SK-N-SH (cell line): ENCODE measurements at regions not wholly inside any gene's neighbourhood (a gene's known extent, or its start where the extent isn't known, plus 50 kb on each side); places are given as distances from the start of the nearest gene placed in this dataset.

Source experiments
- CTCF ChIA-PET: fragments of 300-600, 350-600 bp; formaldehyde crosslinking; extraction: SDS; loops from one replicate; lab custom pipeline; 2021; lab: Yijun Ruan, JAX
- POLR2A ChIA-PET: fragments of 350-600 bp; sonication (Branson Sonifier 250); formaldehyde crosslinking; extraction: SDS; loops from one replicate; lab custom pipeline; 2020; ENCODE audit warnings: antibody characterized with exemption, inconsistent platforms; lab: Yijun Ruan, JAX
- DNase-seq: peaks from one replicate; pipeline ENCODE4 v3.0.0; 2012
- H2AFZ ChIP-seq: fragments of 200-600 bp; sonication (generic); 2 replicates; pipeline ENCODE4 v1.8.1; 2016; ENCODE audit warnings: antibody characterized with exemption, mild to moderate bottlenecking, low read depth
- H3F3A ChIP-seq: fragments of 200-600 bp; sonication (generic); replicated peaks from 2 replicates; pipeline ENCODE3; 2016; ENCODE audit warnings: antibody characterized with exemption, mild to moderate bottlenecking; ENCODE audit not compliant: insufficient read depth
- H3K27ac ChIP-seq, 2 experiments: fragments of 200-500 bp in 1 of 2; fragments of 200-600 bp in 1 of 2; sonication (Bioruptor generic) in 1 of 2; sonication (generic), shearing (Covaris generic) in 1 of 2; 2 replicates each; pipeline versions ENCODE4 v1.5.1 to v1.6.1; 2014 to 2016; ENCODE audit warnings: low read depth in 2 of 2, inconsistent platforms in 1 of 2, low read length in 1 of 2, mild to moderate bottlenecking in 1 of 2, mixed read lengths in 1 of 2
- H3K27me3 ChIP-seq: fragments of 200-600 bp; sonication (generic), shearing (Covaris generic); 2 replicates; pipeline ENCODE4 v1.6.1; 2016; ENCODE audit warnings: mixed run types; ENCODE audit not compliant: insufficient read depth
- H3K36me3 ChIP-seq, 2 experiments: fragments of 200-500 bp in 1 of 2; fragments of 200-600 bp in 1 of 2; sonication (Bioruptor generic) in 1 of 2; sonication (generic) in 1 of 2; replicated peaks in 1 of 2; 2 replicates each; pipeline versions ENCODE3 to v1.5.1; 2014 to 2016; ENCODE audit warnings: low read length in 1 of 2, mild to moderate bottlenecking in 1 of 2; ENCODE audit not compliant: insufficient read depth in 2 of 2, control insufficient read depth in 1 of 2
- H3K4me1 ChIP-seq, 2 experiments: fragments of 200-500 bp in 1 of 2; fragments of 200-600 bp in 1 of 2; sonication (Bioruptor generic) in 1 of 2; sonication (generic), shearing (Covaris generic) in 1 of 2; 2 replicates each; pipeline versions ENCODE4 v1.5.1 to v1.6.1; 2014 to 2016; ENCODE audit warnings: low read depth in 1 of 2, low read length in 1 of 2, mixed run types in 1 of 2; ENCODE audit not compliant: insufficient read depth in 2 of 2, control insufficient read depth in 1 of 2
- H3K4me2 ChIP-seq: fragments of 200-600 bp; sonication (generic), shearing (Covaris generic); 2 replicates; pipeline ENCODE4 v1.6.1; 2017; ENCODE audit warnings: mixed run types
- H3K4me3 ChIP-seq, 2 experiments: fragments of 200-500 bp in 1 of 2; fragments of 200-600 bp in 1 of 2; sonication (Bioruptor generic) in 1 of 2; sonication (generic), shearing (Covaris generic) in 1 of 2; 2 replicates each; pipeline versions ENCODE4 v1.5.1 to v1.8.1; 2014 to 2016; ENCODE audit warnings: low read depth in 2 of 2, inconsistent platforms in 1 of 2, low read length in 1 of 2, mild to moderate bottlenecking in 1 of 2, mixed read lengths in 1 of 2, moderate library complexity in 1 of 2
- H3K79me2 ChIP-seq: fragments of 200-600 bp; sonication (generic); 2 replicates; pipeline ENCODE4 v1.8.1; 2017; ENCODE audit warnings: mild to moderate bottlenecking; ENCODE audit not compliant: insufficient read depth
- H3K9ac ChIP-seq: fragments of 200-600 bp; sonication (generic); 2 replicates; pipeline ENCODE4 v1.6.1; 2017; ENCODE audit warnings: mixed run types
- H3K9me2 ChIP-seq: fragments of 200-600 bp; sonication (generic); 2 replicates; pipeline ENCODE4 v1.6.1; 2017; ENCODE audit warnings: mixed run types
- H3K9me3 ChIP-seq: fragments of 200-600 bp; sonication (generic); 2 replicates; pipeline ENCODE4 v1.6.1; 2017; ENCODE audit warnings: mixed run types, mild to moderate bottlenecking, moderate library complexity
- H4K20me1 ChIP-seq: fragments of 200-600 bp; sonication (generic); 2 replicates; pipeline ENCODE4 v1.6.1; 2017; ENCODE audit warnings: mild to moderate bottlenecking, mixed run types; ENCODE audit not compliant: insufficient read depth
- CHD2 ChIP-seq: fragments of 150-350 bp; IDR thresholded peaks from 2 replicates; pipeline ENCODE4 v1.6.1; 2018; ENCODE audit warnings: low read length; ENCODE audit not compliant: partially characterized antibody
- CTCF ChIP-seq: fragments of 200-600 bp; sonication (generic); IDR thresholded peaks from 2 replicates; pipeline ENCODE4 v1.6.1; 2017; ENCODE audit warnings: antibody characterized with exemption, mild to moderate bottlenecking, moderate library complexity
- ELF1 ChIP-seq: IDR thresholded peaks from 2 replicates; pipeline ENCODE4 v1.4.0; 2012
- EP300 ChIP-seq, 2 experiments: IDR thresholded peaks; 2 replicates each; pipeline versions ENCODE4 v1.4.0 to v1.6.1; 2012; ENCODE audit warnings: borderline replicate concordance in 1 of 2, low read depth in 1 of 2, low read length in 1 of 2
- EZH2phosphoT487 ChIP-seq: fragments of 200-600 bp; sonication (generic); IDR thresholded peaks from 2 replicates; pipeline ENCODE4 v1.6.1; 2017; ENCODE audit warnings: low read depth, mixed run types, mild to moderate bottlenecking, antibody characterized with exemption, moderate library complexity, borderline replicate concordance
- FOSL2 ChIP-seq: IDR thresholded peaks from 2 replicates; pipeline ENCODE4 v1.4.0; 2012; ENCODE audit warnings: low read depth, mild to moderate bottlenecking, moderate library complexity, borderline replicate concordance
- GABPA ChIP-seq: IDR thresholded peaks from 2 replicates; pipeline ENCODE4 v1.4.0; 2012; ENCODE audit warnings: low read depth, mild to moderate bottlenecking
- GATA2 ChIP-seq: sonication (generic); formaldehyde crosslinking; IDR thresholded peaks from 2 replicates; pipeline ENCODE4 v1.5.0; 2020; ENCODE audit warnings: mild to moderate bottlenecking, missing genetic modification reagents
- JUND ChIP-seq: IDR thresholded peaks from 2 replicates; pipeline ENCODE4 v1.4.0; 2012
- MAX ChIP-seq: IDR thresholded peaks from 2 replicates; pipeline ENCODE4 v1.4.0; 2012; ENCODE audit warnings: low read depth
- MEF2A ChIP-seq: IDR thresholded peaks from 2 replicates; pipeline ENCODE4 v1.4.0; 2012; ENCODE audit warnings: low read depth, borderline replicate concordance
- NRF1 ChIP-seq: IDR thresholded peaks from 2 replicates; pipeline ENCODE4 v1.6.1; 2012; ENCODE audit warnings: low read depth, mild to moderate bottlenecking, low read length
- POLR2AphosphoS5 ChIP-seq: IDR thresholded peaks from 2 replicates; pipeline ENCODE4 v1.6.1; 2012; ENCODE audit warnings: low read depth, low read length
- RCOR1 ChIP-seq: fragments of 150-350 bp; IDR thresholded peaks from 2 replicates; pipeline ENCODE4 v1.6.1; 2017; ENCODE audit warnings: antibody characterized with exemption, low read length
- REST ChIP-seq: IDR thresholded peaks from 2 replicates; pipeline ENCODE4 v1.6.1; 2012; ENCODE audit warnings: mild to moderate bottlenecking, low read depth, low read length, moderate library complexity
- RXRA ChIP-seq: IDR thresholded peaks from 2 replicates; pipeline ENCODE4 v1.4.0; 2012; ENCODE audit warnings: low read depth, mild to moderate bottlenecking, borderline replicate concordance
- SMC3 ChIP-seq: IDR thresholded peaks from 2 replicates; pipeline ENCODE4 v1.6.1; 2012; ENCODE audit warnings: low read depth, low read length, improper control_type of control experiment
- TCF12 ChIP-seq: IDR thresholded peaks from 2 replicates; pipeline ENCODE4 v1.4.0; 2012
- ZBTB33 ChIP-seq: IDR thresholded peaks from 2 replicates; pipeline ENCODE4 v1.4.0; 2012; ENCODE audit warnings: low read depth, borderline replicate concordance
- WGBS: methylation state at CpG from one replicate; pipeline ENCODE4 v1.1.6; 2017; ENCODE audit warnings: low lambda C conversion rate; 5-methylcytosine and 5-hydroxymethylcytosine counted together

GRCh38 chr12:18813753-18814152 lies 75.8 kb downstream of the CAPZA3 start:
- H3K36me3 ChIP-seq: no peaks in the 10 kb centered on the region
- H3K9me3 ChIP-seq: no peaks in the 10 kb centered on the region
- no peak overlapping the region for H3K4me3 ChIP-seq
- no peaks in the 10 kb centered on the region for H3F3A ChIP-seq
- H3K9me2 ChIP-seq: no peaks in the 10 kb centered on the region
- H3K4me2 ChIP-seq: no peak overlapping the region
- H3K4me1 ChIP-seq: no peaks in the 10 kb centered on the region
- no peak overlapping the region for H2AFZ ChIP-seq
- no peak overlapping the region for H3K27ac ChIP-seq
- TF ChIP-seq POLR2AphosphoS5 (no peak), ZBTB33 (no peak), TCF12 (no peak), MEF2A (no peak), RXRA (no peak), EP300 (IDR thresholded peaks at IDR 0.05; ENCODE audit: borderline replicate concordance in 1 of 2, low read depth in 1 of 2, low read length in 1 of 2) (no peak), EZH2phosphoT487 (no peak), JUND (no peak), GABPA (no peak), SMC3 (no peak), CHD2 (no peak), NRF1 (no peak), ELF1 (no peak), REST (no peak), GATA2 (CRISPR knock-in tag) (no peak), RCOR1 (no peak), MAX (no peak), CTCF (no peak), FOSL2 (no peak)
- no peaks in the 10 kb centered on the region for H4K20me1 ChIP-seq
- CTCF ChIA-PET: no interaction called here
- DNase-seq: no peak
- H3K27me3 ChIP-seq: no peaks in the 10 kb centered on the region
- no peak overlapping the region for H3K9ac ChIP-seq
- H3K79me2 ChIP-seq: no peaks in the 10 kb centered on the region
- WGBS: 83% methylated on average over 2 of the region's 2 CpGs
- POLR2A ChIA-PET: no interaction called here
